IPS-18a (cell line): ENCODE measurements at regions not wholly inside any gene's neighbourhood (a gene's known extent, or its start where the extent isn't known, plus 50 kb on each side); places are given as distances from the start of the nearest gene placed in this dataset.
A peak's percentile ranks its signal among the peaks of the same experiment; 100 is the strongest.
"Not testable (repeated sequence)": the region's sequence is repeated elsewhere in the genome, so short reads cannot be mapped to it uniquely, and the experiment has no call there.

ENCODE experiments used
- H3K27ac ChIP-seq: one replicate; pipeline ENCODE4 v1.5.1; 2013; ENCODE audit warnings: low read length
- H3K27me3 ChIP-seq: one replicate; pipeline ENCODE4 v1.6.1; 2013; ENCODE audit warnings: mild to moderate bottlenecking, low read length; ENCODE audit not compliant: control insufficient read depth, insufficient read depth
- H3K36me3 ChIP-seq: one replicate; pipeline ENCODE4 v1.6.1; 2013; ENCODE audit warnings: low read depth, low read length; ENCODE audit not compliant: control insufficient read depth
- H3K4me1 ChIP-seq: one replicate; pipeline ENCODE4 v1.6.1; 2013; ENCODE audit warnings: low read depth, low read length; ENCODE audit not compliant: control insufficient read depth
- H3K4me3 ChIP-seq: one replicate; pipeline ENCODE4 v1.5.1; 2013; ENCODE audit warnings: low read length
- H3K9ac ChIP-seq: one replicate; pipeline ENCODE4 v1.6.1; 2013; ENCODE audit warnings: mild to moderate bottlenecking, low read length, moderate library complexity
- H3K9me3 ChIP-seq: one replicate; pipeline ENCODE4 v1.6.1; 2013; ENCODE audit warnings: low read depth, low read length; ENCODE audit not compliant: control insufficient read depth

GRCh38 chr10:31678139-31678536 is 250.5 kb downstream of the ARHGAP12 start:
- no peaks in the 10 kb centered on the region for H3K36me3 ChIP-seq
- peak overlapping the region; percentile 69 for H3K27ac ChIP-seq
- H3K9me3 ChIP-seq, result peaks cover 7% of the 10 kb centered on the region
- peak overlapping the region; percentile 12 for H3K4me3 ChIP-seq
- H3K9ac ChIP-seq, result no peak overlapping the region
- peaks cover 15% of the 10 kb centered on the region for H3K4me1 ChIP-seq
- H3K27me3 ChIP-seq, result no peaks in the 10 kb centered on the region

DNA sequence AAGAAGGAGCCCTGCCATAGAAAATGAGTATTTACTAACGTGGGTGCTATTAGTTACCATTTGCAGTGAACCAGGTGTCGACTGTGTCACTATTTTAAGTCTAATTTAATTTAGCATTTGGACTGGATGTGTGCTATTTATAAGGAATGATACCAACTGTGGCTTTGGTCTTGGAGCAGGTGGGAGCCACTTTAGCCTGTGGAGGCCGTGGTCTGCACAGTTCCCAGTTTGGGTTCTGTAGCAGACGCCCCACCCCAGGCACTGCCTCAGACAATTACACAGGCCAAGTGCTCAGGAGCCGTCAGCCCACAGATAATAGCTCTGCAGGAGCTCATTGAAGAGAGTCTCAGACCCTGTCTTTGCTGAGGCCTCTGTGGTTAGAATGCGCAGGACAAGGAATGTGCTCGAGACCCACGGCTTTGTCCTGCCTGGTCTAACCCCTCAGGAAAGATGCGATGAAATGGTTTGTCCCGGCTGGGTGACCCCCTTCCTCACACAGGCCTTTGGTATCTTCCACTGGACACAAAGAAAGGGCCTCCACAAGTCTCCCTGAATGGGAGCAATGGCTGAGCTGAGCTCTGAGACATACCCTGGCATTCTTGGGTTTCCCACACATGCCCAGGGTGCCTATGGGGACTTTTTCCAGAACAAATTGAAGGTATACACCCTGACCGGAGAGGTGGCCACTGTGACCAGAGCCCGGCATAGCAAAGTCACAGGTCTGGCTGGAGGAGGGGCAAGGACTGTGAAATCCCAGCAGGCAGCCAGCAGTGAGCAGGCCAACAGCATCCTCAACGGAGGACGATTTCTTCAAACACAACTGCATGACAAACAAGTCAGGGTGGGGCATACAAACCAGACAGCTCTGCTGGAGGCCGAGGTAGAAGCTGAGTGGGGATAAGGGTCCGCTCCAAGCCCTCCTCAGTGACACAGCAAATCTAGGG is 251.2 kb downstream of the ARHGAP12 start:
- Histone ChIP-seq H3K27me3 (no peaks in the 10 kb centered on the region), H3K4me1 (peaks cover 15% of the 10 kb centered on the region), H3K4me3 (peak overlapping the region; percentile 12), H3K27ac (peak overlapping the region; percentile 69), H3K9me3 (no peaks in the 10 kb centered on the region), H3K36me3 (no peaks in the 10 kb centered on the region), H3K9ac (peak overlapping the region; percentile 11)

GRCh38 chr10:31675726-31676125 is 252.9 kb downstream of the ARHGAP12 start:
- no peak overlapping the region for H3K4me3 ChIP-seq
- H3K27ac ChIP-seq, result no peak overlapping the region
- peaks cover 15% of the 10 kb centered on the region for H3K4me1 ChIP-seq
- H3K9me3 ChIP-seq, result no peaks in the 10 kb centered on the region
- no peak overlapping the region for H3K9ac ChIP-seq
- H3K27me3 ChIP-seq, result no peaks in the 10 kb centered on the region
- no peaks in the 10 kb centered on the region for H3K36me3 ChIP-seq

- Histone ChIP-seq H3K4me3 (no peak overlapping the region), H3K9me3 (no peaks in the 10 kb centered on the region), H3K27ac (no peak overlapping the region), H3K4me1 (peaks cover 25% of the 10 kb centered on the region), H3K27me3 (no peaks in the 10 kb centered on the region), H3K9ac (no peak overlapping the region), H3K36me3 (no peaks in the 10 kb centered on the region)
Observed at GRCh38 chr10:31669357-31669756, 259.3 kb downstream of the ARHGAP12 start.

DNA sequence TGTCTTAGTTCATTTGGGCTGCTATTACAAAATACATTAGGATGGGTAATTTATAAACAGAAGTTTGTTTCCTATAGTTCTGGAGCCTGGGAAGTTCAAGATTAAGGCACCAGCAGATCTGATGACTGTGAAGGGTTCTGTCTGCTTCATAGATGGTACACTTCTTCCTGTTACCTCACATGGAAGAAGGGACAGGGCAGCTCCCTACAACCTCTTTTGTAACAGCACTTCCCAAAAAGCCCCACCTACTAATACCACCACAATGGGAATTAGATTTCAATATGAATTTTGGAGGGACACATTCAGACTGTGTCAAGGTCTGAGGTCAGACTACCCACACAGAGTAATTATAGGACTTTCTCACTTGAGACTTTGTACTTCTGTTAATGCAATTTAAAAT is 260.3 kb downstream of the ARHGAP12 start:
- no peaks in the 10 kb centered on the region for H3K9me3 ChIP-seq

DNA sequence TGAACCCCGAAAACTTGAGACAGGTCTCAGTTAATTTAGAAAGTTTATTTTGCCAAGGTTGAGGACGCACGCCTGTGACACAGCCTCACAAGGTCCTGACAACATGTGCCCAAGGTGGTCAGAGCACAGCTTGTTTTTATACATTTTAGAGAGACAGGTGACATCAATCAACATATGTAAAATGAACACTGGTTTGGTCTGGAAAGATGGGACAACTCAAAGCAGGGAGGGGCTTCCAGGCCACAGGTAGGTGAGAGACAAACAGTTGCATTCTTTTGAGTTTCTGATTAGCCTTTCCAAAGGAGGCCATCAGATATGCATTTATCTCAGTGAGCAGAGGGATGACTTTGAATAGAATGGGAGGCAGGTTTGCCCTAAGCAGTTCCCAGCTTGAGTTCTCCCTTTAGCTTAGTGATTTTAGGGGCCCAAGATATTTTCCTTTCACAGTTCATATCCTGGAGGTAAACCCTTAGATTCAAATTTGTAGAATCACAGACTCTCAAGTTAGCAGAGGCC is 262.8 kb downstream of the ARHGAP12 start:
- not testable (repeated sequence) for H3K9ac ChIP-seq, H3K27ac ChIP-seq, H3K4me3 ChIP-seq, H3K27me3 ChIP-seq, H3K36me3 ChIP-seq, H3K9me3 ChIP-seq
- peaks cover 25% of the 10 kb centered on the region for H3K4me1 ChIP-seq

More for the DNA sequence above, 260.3 kb downstream of the ARHGAP12 start:
- H3K4me3 ChIP-seq, result no peak overlapping the region
- H3K9ac ChIP-seq, result no peak overlapping the region
- H3K27me3 ChIP-seq, result no peaks in the 10 kb centered on the region
- no peaks in the 10 kb centered on the region for H3K36me3 ChIP-seq
- no peak overlapping the region for H3K27ac ChIP-seq
- H3K4me1 ChIP-seq, result peaks cover 25% of the 10 kb centered on the region

- H3K36me3 ChIP-seq, result no peaks in the 10 kb centered on the region
- no peak overlapping the region for H3K4me3 ChIP-seq
- H3K4me1 ChIP-seq, result peaks cover 25% of the 10 kb centered on the region
- no peaks in the 10 kb centered on the region for H3K27me3 ChIP-seq
- H3K9me3 ChIP-seq, result no peaks in the 10 kb centered on the region
- H3K27ac ChIP-seq, result no peak overlapping the region
- H3K9ac ChIP-seq, result no peak overlapping the region
Observed at GRCh38 chr10:31664803-31665202, 263.8 kb downstream of the ARHGAP12 start.

DNA sequence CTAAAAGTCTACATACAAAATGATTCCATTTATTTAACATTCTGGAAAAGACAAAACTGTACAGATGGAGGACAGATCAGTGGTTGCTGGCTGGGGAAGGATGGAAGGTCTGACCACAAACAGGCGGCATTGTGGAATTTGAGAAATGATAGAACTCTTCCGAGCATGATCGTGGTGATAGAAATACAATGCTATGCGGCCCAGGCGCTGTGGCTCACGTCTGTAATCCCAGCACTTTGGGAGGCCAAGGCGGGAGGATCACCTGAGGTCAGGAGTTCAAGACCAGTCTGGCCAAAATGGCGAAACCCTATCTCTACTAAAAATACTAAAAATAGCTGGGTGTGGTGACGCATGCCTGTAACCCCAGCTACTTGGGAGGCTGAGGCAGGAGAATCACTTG is 264.6 kb downstream of the ARHGAP12 start:
- H3K4me3 ChIP-seq, H3K36me3 ChIP-seq, H3K9me3 ChIP-seq, H3K27me3 ChIP-seq, H3K9ac ChIP-seq, H3K27ac ChIP-seq: not testable (repeated sequence)
- peaks cover 25% of the 10 kb centered on the region for H3K4me1 ChIP-seq

- Histone ChIP-seq H3K9me3 (no peaks in the 10 kb centered on the region), H3K27me3 (no peaks in the 10 kb centered on the region), H3K27ac (no peak overlapping the region), H3K36me3 (no peaks in the 10 kb centered on the region), H3K9ac (no peak overlapping the region), H3K4me1 (peaks cover 8% of the 10 kb centered on the region), H3K4me3 (no peak overlapping the region)
Observed at GRCh38 chr10:31660300-31660699, 268.3 kb downstream of the ARHGAP12 start.

DNA sequence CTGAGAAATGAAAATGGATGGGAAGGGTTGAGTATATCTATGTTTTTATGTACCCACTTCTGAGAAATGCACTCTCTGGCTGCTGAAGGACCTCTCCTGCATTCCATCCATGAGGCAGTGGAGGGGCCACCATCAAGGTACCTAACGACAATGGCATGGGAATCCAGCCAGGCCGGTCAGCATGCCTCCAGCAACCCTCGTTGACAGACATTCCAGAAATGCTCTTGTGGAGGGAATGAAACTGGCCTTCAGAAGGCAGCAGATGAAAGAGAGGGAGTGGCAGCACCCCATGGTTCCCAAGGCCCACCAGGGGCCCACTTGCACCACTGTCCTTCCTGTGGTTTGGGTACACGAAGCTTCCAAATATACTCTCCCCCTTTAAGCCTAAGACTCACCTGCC is 269.0 kb downstream of the ARHGAP12 start:
- Histone ChIP-seq H3K9ac (no peak overlapping the region), H3K9me3 (no peaks in the 10 kb centered on the region), H3K4me3 (no peak overlapping the region), H3K36me3 (no peaks in the 10 kb centered on the region), H3K27me3 (no peaks in the 10 kb centered on the region), H3K27ac (no peak overlapping the region), H3K4me1 (peaks cover 2% of the 10 kb centered on the region)

DNA sequence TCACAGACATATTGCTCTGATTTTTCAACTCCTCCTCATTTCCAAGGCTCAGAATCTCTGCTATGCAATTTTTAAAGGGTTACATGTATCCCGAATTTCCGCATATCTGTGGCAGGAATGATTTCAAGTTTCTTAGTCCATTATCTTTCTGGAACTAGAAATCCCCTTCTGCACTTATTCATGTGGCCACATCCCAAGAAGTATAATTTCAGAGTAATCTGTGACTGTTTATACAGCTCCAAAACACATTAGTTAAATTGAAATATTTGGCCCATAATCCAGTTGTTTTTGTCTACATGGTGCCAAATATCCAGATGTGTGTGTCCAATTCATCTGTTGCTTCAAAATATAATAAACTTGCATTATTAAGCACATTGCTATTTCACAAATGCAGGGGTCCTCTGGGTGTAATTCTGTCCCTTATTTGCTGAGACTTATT is 271.2 kb downstream of the ARHGAP12 start:
- H3K9ac ChIP-seq, result no peak overlapping the region
- no peaks in the 10 kb centered on the region for H3K36me3 ChIP-seq
- no peaks in the 10 kb centered on the region for H3K4me1 ChIP-seq
- H3K27me3 ChIP-seq, result no peaks in the 10 kb centered on the region
- H3K27ac ChIP-seq, result no peak overlapping the region
- H3K4me3 ChIP-seq, result no peak overlapping the region
- H3K9me3 ChIP-seq, result no peaks in the 10 kb centered on the region
